Spleen (tissue), 7 donors: ENCODE measurements at regions not wholly inside any gene's neighbourhood (a gene's known extent, or its start where the extent isn't known, plus 50 kb on each side); places are given as distances from the start of the nearest gene placed in this dataset.

Experiments used
- CTCF ChIP-seq, 11 experiments: fragments of 200-600 bp in 7 of 11; fragments of 450-650 bp in 4 of 11; sonication (generic) in 4 of 11; IDR thresholded peaks in 8 of 11; conservative IDR thresholded peaks in 3 of 11; 1 replicate in 7 of 11; 2 replicates in 4 of 11; pipeline versions ENCODE4 v1.4.0 to v1.8.0; 2016 to 2021; ENCODE audit warnings: antibody characterized with exemption in 11 of 11, inconsistent platforms in 4 of 11, mild to moderate bottlenecking in 1 of 11
- POLR2A ChIP-seq, 3 donors: fragments of 450-650 bp; IDR thresholded peaks; one replicate each; pipeline ENCODE4 v1.5.1; 2017; ENCODE audit warnings: antibody characterized with exemption in 3 of 3, mild to moderate bottlenecking in 1 of 3
- POLR2AphosphoS5 ChIP-seq, 3 donors: sonication (generic); formaldehyde crosslinking; IDR thresholded peaks; one replicate each; pipeline ENCODE4 v1.5.1; 2017; ENCODE audit warnings: antibody characterized with exemption in 3 of 3
- donor health status: DM: no; HTN: no; CAD: no; lungs with moderate emphysema.
- donor health status: DM: no; HTN: no; CAD: no.
- donor health status: DM: no; HTN: no; CAD: no.

DNA sequence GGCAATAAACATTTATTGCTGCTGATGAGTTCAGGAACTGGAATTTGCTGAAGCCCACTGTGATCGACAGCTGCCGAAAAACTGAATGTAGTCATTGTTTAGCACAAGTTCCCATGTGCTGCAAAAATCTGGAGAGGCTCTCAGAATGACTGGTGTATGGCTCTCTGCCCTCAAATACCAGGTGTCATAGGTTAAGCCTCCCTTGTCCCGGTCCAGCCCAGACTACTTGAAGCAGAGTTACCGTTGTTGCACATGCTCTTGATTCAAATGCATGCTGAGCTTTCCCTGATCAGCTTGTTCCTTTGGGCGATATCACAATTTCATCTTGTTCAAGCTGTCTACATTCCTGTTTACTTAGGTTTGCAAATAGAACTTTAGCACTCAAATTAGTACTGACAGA, 625.2 kb downstream of the CPS1 start:
- TF ChIP-seq CTCF (IDR thresholded peaks at IDR 0.05 in 8 of 11, conservative IDR thresholded peaks at IDR 0.05 in 3 of 11) (no peak), POLR2A (IDR thresholded peaks at IDR 0.05) (no peak), POLR2AphosphoS5 (IDR thresholded peaks at IDR 0.05) (no peak)
